GM12892 (cell line): ENCODE measurements at regions not wholly inside any gene's neighbourhood (a gene's known extent, or its start where the extent isn't known, plus 50 kb on each side); places are given as distances from the start of the nearest gene placed in this dataset.
"Not testable (repeated sequence)": the region's sequence is repeated elsewhere in the genome, so short reads cannot be mapped to it uniquely, and the experiment has no call there.

Experiments used
- DNase-seq: peaks from one replicate; pipeline ENCODE4 v3.0.0; 2011; ENCODE audit not compliant: insufficient read length
- FAIRE-seq: peaks from 2 replicates; lab custom pipeline; 2011; peaks lifted over from hg19 to GRCh38; lab: Jason Lieb, UNC
- POLR2A ChIP-seq: IDR thresholded peaks from 2 replicates; pipeline ENCODE4 v1.6.1; 2011; ENCODE audit warnings: low read depth, low read length, control low read depth
- POLR2AphosphoS5 ChIP-seq: IDR thresholded peaks from 2 replicates; pipeline ENCODE4 v1.6.1; 2011; ENCODE audit warnings: low read depth, low read length, control low read depth
- TAF1 ChIP-seq: IDR thresholded peaks from 2 replicates; pipeline ENCODE4 v1.6.1; 2011; ENCODE audit warnings: low read depth, mild to moderate bottlenecking, control low read depth, low read length, borderline replicate concordance

DNA sequence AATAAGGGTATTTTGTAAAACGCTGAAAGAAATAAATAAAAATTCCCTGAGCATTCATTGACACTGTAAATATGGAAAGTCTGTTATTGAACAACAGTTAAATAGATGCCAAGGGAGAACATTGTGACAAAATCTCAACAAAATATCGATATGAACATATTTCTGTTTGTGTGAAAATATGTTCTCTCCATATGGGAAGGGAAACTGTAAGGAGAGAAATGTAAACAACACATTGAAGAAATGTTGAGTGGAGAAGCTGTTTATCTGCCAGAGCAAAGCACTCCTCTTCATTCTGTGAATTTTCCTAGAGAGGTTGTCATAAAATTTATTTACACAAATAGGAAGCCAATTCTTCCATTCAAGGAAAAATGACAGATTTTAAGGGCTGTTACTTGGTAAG is 57.1 kb upstream of the EOMES start:
- FAIRE-seq (no peak), DNase-seq (no peak)
- TF ChIP-seq TAF1, result no peak
- no peak for TF ChIP-seq POLR2AphosphoS5
- no peak for TF ChIP-seq POLR2A

DNA sequence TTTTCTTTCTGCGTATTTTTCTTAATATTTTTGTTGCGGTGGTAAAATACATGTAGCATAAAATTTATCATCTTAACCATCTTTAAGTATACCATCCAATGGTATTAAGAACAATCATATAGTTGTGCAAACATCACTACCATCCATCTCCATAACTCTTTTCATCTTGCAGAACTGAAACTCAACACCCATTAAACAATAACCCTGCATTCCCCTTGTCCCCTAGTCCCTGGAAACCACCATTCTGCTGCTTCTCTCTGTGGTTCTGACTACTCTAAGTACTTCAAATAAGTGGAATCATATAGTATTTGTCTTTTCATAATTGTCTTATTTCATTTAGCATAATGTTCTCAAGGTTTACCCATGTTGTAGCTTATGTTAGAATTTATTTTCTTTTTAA is 67.3 kb upstream of the EOMES start:
- no peak for DNase-seq
- FAIRE-seq, result no peak
- TF ChIP-seq POLR2A, result no peak

DNA sequence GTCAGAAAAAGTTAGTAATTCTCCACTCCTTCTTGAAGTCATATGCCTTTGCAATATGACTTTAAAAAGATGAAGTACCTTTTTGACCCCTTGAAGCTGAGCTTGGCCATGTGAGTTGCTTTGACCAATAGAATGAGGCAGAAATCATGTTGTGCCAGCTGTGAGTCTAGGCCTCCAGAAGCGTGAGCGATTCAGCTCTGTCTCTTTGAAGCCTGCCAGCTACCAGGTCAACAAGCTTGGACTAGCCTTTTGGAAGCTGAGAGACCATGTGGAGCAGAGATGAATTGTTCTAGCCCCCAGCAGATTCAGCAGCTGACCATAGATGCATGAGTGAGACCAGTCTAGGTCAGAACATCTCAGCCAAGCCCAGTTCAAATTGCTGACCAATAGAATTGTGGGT is 69.8 kb upstream of the EOMES start:
- DNase-seq, result no peak
- TF ChIP-seq TAF1 (no peak), POLR2AphosphoS5 (no peak), POLR2A (no peak)
- FAIRE-seq, result no peak

DNA sequence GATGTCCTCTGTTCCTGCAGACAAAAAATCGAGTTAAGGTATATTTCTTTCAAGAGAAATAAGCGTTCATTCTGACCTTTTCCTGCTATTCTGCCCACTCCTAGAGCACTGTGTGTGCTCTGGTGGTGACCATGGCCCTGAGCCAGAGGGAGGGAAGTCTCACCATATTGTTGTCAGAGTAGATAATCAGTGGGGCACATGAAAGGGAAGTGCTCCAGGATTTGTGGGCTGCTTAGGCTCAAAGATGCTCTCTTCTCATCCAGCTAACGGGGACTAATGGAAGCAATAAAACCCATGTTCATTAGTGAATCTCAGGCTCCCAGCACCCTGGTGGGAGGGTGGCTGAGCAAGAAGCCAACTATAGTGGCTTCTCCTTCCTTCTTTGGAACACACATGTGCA is 70.7 kb upstream of the EOMES start:
- TF ChIP-seq TAF1 (no peak), POLR2AphosphoS5 (no peak), POLR2A (no peak)
- DNase-seq (no peak), FAIRE-seq (no peak)

DNA sequence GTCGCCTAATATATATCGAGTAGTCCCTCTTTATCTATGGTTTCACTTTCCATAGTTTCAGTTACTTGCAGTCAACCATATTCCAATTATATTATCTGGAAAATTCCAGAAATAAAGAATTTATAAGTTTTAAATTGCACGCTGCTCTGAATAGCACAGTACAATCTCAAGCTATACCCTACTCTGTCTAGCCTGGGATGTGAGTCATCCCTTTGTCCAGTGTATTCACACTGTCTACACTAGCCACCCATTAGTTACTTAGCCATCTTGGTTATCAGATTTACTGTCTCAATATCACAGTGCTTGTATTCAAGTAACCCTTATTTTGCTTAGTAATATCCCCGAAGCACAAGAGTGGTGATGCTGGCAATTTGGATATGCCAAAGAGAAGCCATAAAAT is 72.1 kb upstream of the EOMES start:
- TF ChIP-seq POLR2AphosphoS5 (no peak), POLR2A (no peak), TAF1 (no peak)
- FAIRE-seq, result no peak
- no peak for DNase-seq

DNA sequence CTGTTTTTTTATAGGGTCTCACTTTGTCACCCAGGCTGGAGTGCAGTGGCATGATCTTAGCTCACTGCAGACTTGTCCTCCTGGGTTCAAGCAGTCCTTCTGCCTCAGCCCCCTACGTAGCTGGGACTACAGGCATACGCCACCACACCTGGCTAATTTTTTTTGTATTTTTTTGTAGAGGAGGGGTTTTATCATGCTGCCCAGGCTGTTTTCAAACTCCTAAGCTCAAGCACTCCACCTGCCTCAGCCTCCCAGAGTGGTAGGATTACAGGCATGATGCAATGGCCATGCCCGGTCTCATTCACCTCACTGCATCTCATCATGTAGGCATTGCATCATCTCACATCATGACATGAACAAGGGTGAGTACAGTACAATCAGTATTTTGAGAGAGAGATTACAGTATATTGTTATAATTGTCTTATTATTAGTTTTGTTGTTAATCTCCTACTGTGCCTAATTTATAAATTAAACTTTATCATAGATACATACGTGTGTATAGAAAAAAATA is 74.3 kb upstream of the EOMES start:
- no peak for DNase-seq
- no peak for TF ChIP-seq POLR2A
- TF ChIP-seq POLR2AphosphoS5, result no peak
- no peak for TF ChIP-seq TAF1
- FAIRE-seq, result no peak

DNA sequence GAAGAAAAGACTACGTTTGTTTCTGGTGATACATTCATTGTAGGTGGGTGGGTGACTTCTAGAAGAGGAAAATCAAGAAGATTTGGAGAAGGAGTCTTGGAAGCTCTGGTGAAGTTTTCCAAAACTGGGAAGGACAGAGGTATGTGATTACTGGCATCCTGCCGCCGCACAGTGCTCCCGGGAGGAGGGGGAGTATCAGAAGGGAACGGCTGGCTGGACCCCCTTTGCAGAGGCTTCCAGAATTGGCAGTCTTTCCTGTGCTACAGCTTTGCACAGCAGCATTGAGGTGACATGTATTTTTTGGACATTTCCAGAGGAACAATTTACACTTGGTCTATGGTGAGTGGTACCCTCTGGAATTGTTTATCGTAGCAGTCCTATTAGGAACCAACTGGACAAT is 75.7 kb upstream of the EOMES start:
- no peak for DNase-seq
- FAIRE-seq, result no peak
- no peak for TF ChIP-seq POLR2A
- no peak for TF ChIP-seq POLR2AphosphoS5
- TF ChIP-seq TAF1, result no peak

DNA sequence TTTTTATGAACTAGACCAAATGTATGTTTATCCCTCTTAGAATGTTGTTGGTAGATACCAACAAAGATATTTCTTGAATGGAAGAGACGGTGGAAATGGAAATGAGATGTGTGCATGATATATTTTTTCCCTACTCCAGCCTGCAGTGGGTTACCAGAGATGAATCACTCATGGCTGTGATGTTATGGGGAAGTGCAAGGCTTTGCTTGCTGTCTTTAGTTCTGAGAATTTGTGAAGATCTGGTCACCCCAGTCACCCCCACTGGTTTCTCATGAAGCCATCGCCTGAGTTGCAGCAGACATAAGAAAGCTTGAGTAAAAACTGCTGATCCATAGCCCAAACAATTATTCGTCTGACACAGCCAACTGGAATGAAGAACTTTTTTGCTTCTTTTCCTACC is 78.1 kb upstream of the EOMES start:
- TF ChIP-seq TAF1, result no peak
- FAIRE-seq, result no peak
- DNase-seq, result no peak

DNA sequence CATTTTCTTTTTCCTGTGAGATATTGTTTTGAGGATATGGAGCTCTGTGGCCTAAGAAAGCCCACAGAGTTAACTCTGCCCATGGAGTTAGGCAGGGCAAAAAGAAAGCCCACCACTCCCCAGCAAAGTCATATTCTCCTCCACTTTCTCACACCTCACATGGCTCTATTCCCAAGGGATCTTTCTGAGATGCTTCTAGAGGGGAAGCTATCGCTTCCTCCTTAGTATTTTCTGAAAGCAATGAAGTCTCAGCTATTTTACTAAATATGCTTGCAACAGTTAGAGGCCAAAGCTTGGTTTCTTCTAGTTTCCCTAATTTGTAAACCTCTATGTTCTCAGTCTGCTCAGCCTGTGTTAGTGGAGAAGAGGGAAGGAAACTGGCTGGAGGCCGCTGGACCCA is 80.3 kb upstream of the EOMES start:
- FAIRE-seq (no peak), DNase-seq (no peak)
- TF ChIP-seq POLR2A, result no peak
- no peak for TF ChIP-seq TAF1
- TF ChIP-seq POLR2AphosphoS5, result no peak

DNA sequence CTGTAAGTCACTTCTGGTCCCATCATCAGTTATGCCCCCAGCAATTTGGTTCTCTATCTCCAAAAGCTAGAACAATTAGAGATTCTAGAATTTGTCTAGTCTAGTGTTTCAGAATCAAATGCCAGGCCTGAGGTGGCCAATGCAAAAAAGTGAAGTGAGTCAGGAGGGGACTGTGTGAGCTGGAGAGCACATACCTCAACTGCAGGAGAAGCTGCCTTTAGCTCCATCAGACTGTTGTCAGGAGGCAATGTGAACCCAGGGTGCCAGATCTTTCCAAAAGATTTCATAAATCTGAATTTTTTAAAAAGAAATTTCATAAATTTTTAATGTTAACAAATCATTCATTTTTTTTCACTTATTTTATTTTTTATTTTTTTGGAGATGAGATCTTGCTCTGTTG is 80.7 kb upstream of the EOMES start:
- no peak for TF ChIP-seq POLR2A
- TF ChIP-seq TAF1, result no peak
- no peak for TF ChIP-seq POLR2AphosphoS5
- DNase-seq (no peak), FAIRE-seq (no peak)

DNA sequence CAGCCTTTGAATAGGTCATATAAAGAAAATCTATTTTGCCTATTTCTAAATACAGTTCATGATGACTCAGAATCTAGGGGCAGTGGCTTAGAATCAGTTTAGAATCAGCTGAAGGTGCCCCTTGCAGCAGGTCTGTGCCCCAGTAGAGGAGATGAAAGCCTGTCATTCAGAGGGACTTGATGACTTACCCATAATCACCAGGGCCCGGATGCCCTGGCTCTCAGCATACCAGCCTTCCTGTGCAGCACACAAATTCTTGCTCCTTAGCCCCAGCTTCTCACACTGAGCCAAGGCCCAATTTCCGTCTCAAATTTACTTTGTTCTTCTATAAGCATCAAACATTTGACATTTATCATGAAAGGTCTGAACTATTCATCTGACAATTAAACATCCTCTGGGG is 83.2 kb upstream of the EOMES start:
- no peak for FAIRE-seq
- no peak for TF ChIP-seq TAF1
- TF ChIP-seq POLR2A, result no peak
- no peak for TF ChIP-seq POLR2AphosphoS5
- DNase-seq, result no peak

DNA sequence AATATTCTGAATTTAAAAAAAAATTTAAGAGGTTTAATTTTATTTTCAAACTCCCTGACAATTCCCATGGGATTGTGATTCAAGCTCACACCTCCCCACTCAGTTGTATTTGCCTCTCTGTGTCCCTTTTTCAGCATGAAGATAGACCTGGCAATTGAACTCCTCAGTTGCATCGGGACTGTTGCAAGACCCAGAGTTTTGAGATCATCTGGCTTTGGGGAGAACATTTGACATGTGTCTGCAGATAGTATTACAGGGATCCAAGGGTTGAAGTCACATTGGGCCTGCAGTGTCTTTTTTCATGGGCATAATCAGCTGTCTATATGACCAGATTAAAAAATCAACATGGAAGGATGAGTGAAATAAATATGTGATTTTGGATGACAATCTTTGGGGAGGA is 91.1 kb upstream of the EOMES start:
- DNase-seq (no peak), FAIRE-seq (no peak)
- TF ChIP-seq TAF1, result no peak
- no peak for TF ChIP-seq POLR2A
- TF ChIP-seq POLR2AphosphoS5, result no peak

DNA sequence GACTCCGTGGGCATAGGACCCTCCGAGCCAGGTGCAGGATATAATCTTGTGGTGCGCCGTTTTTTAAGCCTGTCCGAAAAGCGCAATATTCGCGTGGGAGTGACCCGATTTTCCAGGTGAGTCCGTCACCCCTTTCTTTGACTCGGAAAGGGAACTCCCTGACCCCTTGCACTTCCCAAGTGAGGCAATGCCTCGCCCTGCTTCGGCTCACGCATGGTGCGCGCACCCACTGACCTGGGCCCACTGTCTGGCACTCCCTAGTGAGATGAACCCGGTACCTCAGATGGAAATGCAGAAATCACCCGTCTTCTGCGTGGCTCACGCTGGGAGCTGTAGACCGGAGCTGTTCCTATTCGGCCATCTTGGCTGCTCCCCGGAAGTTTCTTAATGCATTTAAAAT is 99.5 kb upstream of the EOMES start:
- not testable (repeated sequence) for DNase-seq, FAIRE-seq
